ENCODE measurements at regions not wholly inside any gene's neighbourhood (a gene's known extent, or its start where the extent isn't known, plus 50 kb on each side); places are given as distances from the start of the nearest gene placed in this dataset.
"Not testable (repeated sequence)": the region's sequence is repeated elsewhere in the genome, so short reads cannot be mapped to it uniquely, and the experiment has no call there.

GRCh38 chr13:67518785-67519184, 288.6 kb upstream of the PCDH9 start:
- no peak overlapping the region for H3K4me3 ChIP-seq (ENCODE audit: low read depth, low read length)
- H3K36me3 ChIP-seq (ENCODE audit: control insufficient read depth, insufficient read depth, low read length), result no peaks in the 10 kb centered on the region
- no peak for DNase-seq (ENCODE audit: low read depth)
- H3K27me3 ChIP-seq (ENCODE audit: control insufficient read depth, insufficient read depth, low read length), result no peaks in the 10 kb centered on the region
- no peak for TF ChIP-seq CTCF (IDR thresholded peaks at IDR 0.05; ENCODE audit: insufficient read depth, low read length, poor library complexity, severe bottlenecking)

- DNase-seq (ENCODE audit: low read depth), result peak; percentile 7
- no peaks in the 10 kb centered on the region for H3K27me3 ChIP-seq (ENCODE audit: control insufficient read depth, insufficient read depth, low read length)
- no peak overlapping the region for H3K4me3 ChIP-seq (ENCODE audit: low read depth, low read length)
- no peak for TF ChIP-seq CTCF (IDR thresholded peaks at IDR 0.05; ENCODE audit: insufficient read depth, low read length, poor library complexity, severe bottlenecking)
- no peaks in the 10 kb centered on the region for H3K36me3 ChIP-seq (ENCODE audit: control insufficient read depth, insufficient read depth, low read length)
Observed at GRCh38 chr13:67515895-67516294, 285.8 kb upstream of the PCDH9 start.

GRCh38 chr13:67509018-67509417, 278.9 kb upstream of the PCDH9 start:
- no peak overlapping the region for H3K4me3 ChIP-seq (ENCODE audit: low read depth, low read length)
- DNase-seq (ENCODE audit: low read depth), result no peak
- no peaks in the 10 kb centered on the region for H3K27me3 ChIP-seq (ENCODE audit: control insufficient read depth, insufficient read depth, low read length)
- H3K36me3 ChIP-seq (ENCODE audit: control insufficient read depth, insufficient read depth, low read length), result no peaks in the 10 kb centered on the region
- no peak for TF ChIP-seq CTCF (IDR thresholded peaks at IDR 0.05; ENCODE audit: insufficient read depth, low read length, poor library complexity, severe bottlenecking)

- H3K27me3 ChIP-seq (ENCODE audit: control insufficient read depth, insufficient read depth, low read length); DNase-seq (ENCODE audit: low read depth); H3K36me3 ChIP-seq (ENCODE audit: control insufficient read depth, insufficient read depth, low read length); H3K4me3 ChIP-seq (ENCODE audit: low read depth, low read length): not testable (repeated sequence)
Observed at GRCh38 chr13:67508275-67508674, 278.1 kb upstream of the PCDH9 start.

- Histone ChIP-seq H3K4me3 (ENCODE audit: low read depth, low read length) (no peak overlapping the region), H3K36me3 (ENCODE audit: control insufficient read depth, insufficient read depth, low read length) (no peaks in the 10 kb centered on the region), H3K27me3 (ENCODE audit: control insufficient read depth, insufficient read depth, low read length) (no peaks in the 10 kb centered on the region)
- no peak for DNase-seq (ENCODE audit: low read depth)
- no peak for TF ChIP-seq CTCF (IDR thresholded peaks at IDR 0.05; ENCODE audit: insufficient read depth, low read length, poor library complexity, severe bottlenecking)
Observed at GRCh38 chr13:67506407-67506806, 276.3 kb upstream of the PCDH9 start.

- no peaks in the 10 kb centered on the region for H3K27me3 ChIP-seq (ENCODE audit: control insufficient read depth, insufficient read depth, low read length)
- no peaks in the 10 kb centered on the region for H3K36me3 ChIP-seq (ENCODE audit: control insufficient read depth, insufficient read depth, low read length)
- no peak for TF ChIP-seq CTCF (IDR thresholded peaks at IDR 0.05; ENCODE audit: insufficient read depth, low read length, poor library complexity, severe bottlenecking)
- no peak overlapping the region for H3K4me3 ChIP-seq (ENCODE audit: low read depth, low read length)
- DNase-seq (ENCODE audit: low read depth), result no peak
Observed at GRCh38 chr13:67505376-67505775, 275.2 kb upstream of the PCDH9 start.
